RWPE2 (cell line): ENCODE measurements at regions not wholly inside any gene's neighbourhood (a gene's known extent, or its start where the extent isn't known, plus 50 kb on each side); places are given as distances from the start of the nearest gene placed in this dataset.

Source experiments
- ATAC-seq: fragments of 200-7000 bp; cut with Tn5 transposase; 3 replicates; pipeline ENCODE4 v1.9.1; 2021; ENCODE audit warnings: low read depth
- DNase-seq: peaks from one replicate; pipeline ENCODE4 v3.0.0-alpha.2; 2020; ENCODE audit warnings: low spot score
- H3K27ac ChIP-seq: fragments of 450-650 bp; 2 replicates; pipeline ENCODE4 v1.5.1; 2017; ENCODE audit warnings: mild to moderate bottlenecking; ENCODE audit not compliant: poor library complexity, severe bottlenecking
- H3K27me3 ChIP-seq: fragments of 250-450 bp; sonication (Bioruptor Pico); 2 replicates; pipeline ENCODE4 v1.5.1; 2021; ENCODE audit warnings: mild to moderate bottlenecking, moderate library complexity; ENCODE audit not compliant: insufficient read depth, poor library complexity, severe bottlenecking
- H3K36me3 ChIP-seq: fragments of 250-450 bp; sonication (Bioruptor Pico); 2 replicates; pipeline ENCODE4 v1.5.1; 2020; ENCODE audit warnings: low read depth, mild to moderate bottlenecking, moderate library complexity
- H3K4me1 ChIP-seq: fragments of 250-450 bp; sonication (Bioruptor Pico); 2 replicates; pipeline ENCODE4 v1.5.1; 2021; ENCODE audit warnings: mild to moderate bottlenecking, moderate library complexity; ENCODE audit not compliant: insufficient read depth, poor library complexity, severe bottlenecking
- H3K4me3 ChIP-seq: fragments of 250-450 bp; sonication (Bioruptor Pico); 2 replicates; pipeline ENCODE4 v1.5.1; 2021; ENCODE audit warnings: mild to moderate bottlenecking, moderate library complexity; ENCODE audit not compliant: severe bottlenecking
- H3K9me3 ChIP-seq: fragments of 250-450 bp; sonication (Bioruptor Pico); 2 replicates; pipeline ENCODE4 v1.5.1; 2021; ENCODE audit warnings: mild to moderate bottlenecking, moderate library complexity; ENCODE audit not compliant: severe bottlenecking
- CTCF ChIP-seq: fragments of 450-650 bp; IDR thresholded peaks from one replicate; pipeline ENCODE4 v1.5.1; 2017; ENCODE audit warnings: mild to moderate bottlenecking, moderate library complexity; ENCODE audit not compliant: poor library complexity, severe bottlenecking

GRCh38 chr7:153380636-153381035 lies 621.1 kb downstream of the ACTR3B start:
- DNase-seq = no peak
- no peak overlapping the region for H3K27ac ChIP-seq
- H3K9me3 ChIP-seq = peaks cover 1% of the 10 kb centered on the region
- no peak for ATAC-seq
- no peak for TF ChIP-seq CTCF
- H3K4me1 ChIP-seq = no peaks in the 10 kb centered on the region
- H3K4me3 ChIP-seq = no peak overlapping the region
- H3K36me3 ChIP-seq = no peaks in the 10 kb centered on the region
- no peaks in the 10 kb centered on the region for H3K27me3 ChIP-seq

GRCh38 chr7:153381275-153382040 lies 621.9 kb downstream of the ACTR3B start:
- peaks cover 1% of the 10 kb centered on the region for H3K9me3 ChIP-seq
- no peaks in the 10 kb centered on the region for H3K27me3 ChIP-seq
- H3K4me3 ChIP-seq = no peak overlapping the region
- H3K4me1 ChIP-seq = no peaks in the 10 kb centered on the region
- no peaks in the 10 kb centered on the region for H3K36me3 ChIP-seq
- no peak for DNase-seq
- H3K27ac ChIP-seq = no peak overlapping the region
- ATAC-seq = no peak
- peak; percentile 44 for TF ChIP-seq CTCF

- no peak for TF ChIP-seq CTCF
Observed at GRCh38 chr7:153382641-153383101, 623.1 kb downstream of the ACTR3B start.

GRCh38 chr7:153383781-153384180 lies 624.2 kb downstream of the ACTR3B start:
- Histone ChIP-seq H3K27me3 (no peaks in the 10 kb centered on the region), H3K4me1 (no peaks in the 10 kb centered on the region), H3K9me3 (no peaks in the 10 kb centered on the region), H3K27ac (no peak overlapping the region), H3K4me3 (no peak overlapping the region), H3K36me3 (no peaks in the 10 kb centered on the region)
- no peak for ATAC-seq
- DNase-seq = no peak
- TF ChIP-seq CTCF = no peak

More at GRCh38 chr7:153382641-153383101, 623.1 kb downstream of the ACTR3B start:
- no peaks in the 10 kb centered on the region for H3K4me1 ChIP-seq
- no peak for DNase-seq
- H3K36me3 ChIP-seq = no peaks in the 10 kb centered on the region
- H3K27ac ChIP-seq = no peak overlapping the region
- no peaks in the 10 kb centered on the region for H3K9me3 ChIP-seq
- H3K4me3 ChIP-seq = no peak overlapping the region
- no peak for ATAC-seq
- H3K27me3 ChIP-seq = no peaks in the 10 kb centered on the region

- Histone ChIP-seq H3K4me1 (no peaks in the 10 kb centered on the region), H3K27ac (no peak overlapping the region), H3K36me3 (no peaks in the 10 kb centered on the region), H3K4me3 (no peak overlapping the region), H3K27me3 (no peaks in the 10 kb centered on the region), H3K9me3 (peaks cover 9% of the 10 kb centered on the region)
- no peak for TF ChIP-seq CTCF
- DNase-seq = no peak
- no peak for ATAC-seq
Observed at GRCh38 chr7:153385502-153385901, 626.0 kb downstream of the ACTR3B start.
